Cerebellar nuclear complex (tissue), 1 donor: ENCODE measurements at regions not wholly inside any gene's neighbourhood (a gene's known extent, or its start where the extent isn't known, plus 50 kb on each side); places are given as distances from the start of the nearest gene placed in this dataset.
"Not testable (repeated sequence)": the region's sequence is repeated elsewhere in the genome, so short reads cannot be mapped to it uniquely, and the experiment has no call there.

Experiments
- DNase-seq, 2 experiments: peaks; one replicate each; lab custom pipeline; 2025; lab: John Stamatoyannopoulos, UW

DNA sequence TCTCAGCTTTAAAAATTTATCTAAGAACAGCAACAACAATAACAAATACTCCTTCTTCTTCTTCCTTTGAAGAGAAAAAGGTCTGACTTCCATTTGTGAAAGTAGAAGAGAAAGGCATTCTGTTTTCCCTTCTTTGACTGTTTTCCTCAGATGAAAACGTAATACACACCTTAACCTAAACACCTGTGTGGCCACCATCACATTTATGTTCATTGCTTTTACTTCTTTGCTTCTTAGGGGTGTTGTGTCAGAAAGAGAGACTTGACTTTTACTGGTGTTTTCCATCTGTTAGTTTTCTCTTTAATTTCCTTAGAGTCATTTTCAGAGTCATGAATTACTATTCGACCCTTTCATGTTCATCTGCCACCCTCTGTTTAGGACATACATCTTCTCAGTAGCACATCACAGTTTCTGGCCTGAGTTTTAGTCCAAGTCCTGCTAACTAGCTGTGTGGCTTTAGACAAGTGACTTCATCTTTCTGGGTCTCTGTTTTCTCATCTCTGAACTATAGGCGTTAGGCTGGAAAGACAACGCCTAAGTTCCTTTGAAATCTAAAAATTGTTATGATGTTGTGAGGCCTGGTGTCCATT lies 283.8 kb downstream of the GATA3 start:
- DNase-seq, result no peak

DNA sequence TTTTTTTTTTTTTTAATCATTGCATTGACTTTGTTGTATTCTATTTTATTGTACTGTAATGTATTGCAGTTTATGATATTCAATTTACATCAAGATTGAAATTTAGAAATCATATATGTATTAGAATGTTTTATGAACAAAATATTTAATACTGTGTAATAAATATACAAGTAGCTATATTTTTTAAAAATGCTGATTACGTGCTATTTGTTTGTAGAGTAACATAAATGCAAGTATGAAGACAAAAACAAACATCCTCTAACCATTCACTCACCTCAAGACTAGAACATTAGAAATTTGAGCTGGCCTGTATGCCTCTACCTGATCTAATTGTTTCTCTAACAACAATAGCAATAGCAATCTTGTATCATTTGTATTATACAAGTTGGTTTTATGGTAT lies 290.3 kb downstream of the GATA3 start:
- no peak for DNase-seq

DNA sequence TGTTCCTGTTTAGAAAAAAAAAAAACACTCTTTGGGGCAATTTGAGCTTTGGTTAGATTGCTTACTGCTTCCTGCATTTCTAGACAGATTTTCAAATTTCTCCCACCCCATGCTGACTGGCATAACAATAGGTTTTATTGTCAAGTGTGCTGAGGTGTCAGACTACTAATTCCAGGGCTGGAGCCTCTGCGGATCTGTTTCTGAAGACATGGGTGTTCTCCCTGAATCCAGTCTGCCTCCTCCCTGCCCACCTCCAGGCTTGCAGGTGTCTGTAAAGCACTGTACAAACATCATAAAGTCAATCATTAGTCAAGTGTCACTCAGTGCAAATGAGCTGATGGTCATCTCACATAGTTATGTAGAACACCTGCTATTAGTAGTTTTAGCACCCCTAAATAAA lies 292.4 kb downstream of the GATA3 start:
- DNase-seq, result no peak

DNA sequence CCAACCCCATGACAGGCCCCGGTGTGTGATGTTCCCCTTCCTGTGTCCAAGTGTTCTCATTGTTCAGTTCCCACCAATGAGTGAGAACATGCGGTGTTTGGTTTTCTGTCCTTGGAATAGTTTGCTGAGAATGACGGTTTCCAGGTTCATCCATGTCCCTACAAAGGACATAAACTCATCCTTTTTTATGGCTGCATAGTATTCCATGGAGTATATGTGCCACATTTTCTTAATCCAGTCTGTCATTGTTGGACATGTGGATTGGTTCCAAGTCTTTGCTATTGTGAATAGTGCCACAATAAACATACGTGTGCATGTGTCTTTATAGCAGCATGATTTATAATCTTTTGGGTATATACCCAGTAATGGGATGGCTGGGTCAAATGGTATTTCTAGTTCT lies 293.1 kb downstream of the GATA3 start:
- not testable (repeated sequence) for DNase-seq

DNA sequence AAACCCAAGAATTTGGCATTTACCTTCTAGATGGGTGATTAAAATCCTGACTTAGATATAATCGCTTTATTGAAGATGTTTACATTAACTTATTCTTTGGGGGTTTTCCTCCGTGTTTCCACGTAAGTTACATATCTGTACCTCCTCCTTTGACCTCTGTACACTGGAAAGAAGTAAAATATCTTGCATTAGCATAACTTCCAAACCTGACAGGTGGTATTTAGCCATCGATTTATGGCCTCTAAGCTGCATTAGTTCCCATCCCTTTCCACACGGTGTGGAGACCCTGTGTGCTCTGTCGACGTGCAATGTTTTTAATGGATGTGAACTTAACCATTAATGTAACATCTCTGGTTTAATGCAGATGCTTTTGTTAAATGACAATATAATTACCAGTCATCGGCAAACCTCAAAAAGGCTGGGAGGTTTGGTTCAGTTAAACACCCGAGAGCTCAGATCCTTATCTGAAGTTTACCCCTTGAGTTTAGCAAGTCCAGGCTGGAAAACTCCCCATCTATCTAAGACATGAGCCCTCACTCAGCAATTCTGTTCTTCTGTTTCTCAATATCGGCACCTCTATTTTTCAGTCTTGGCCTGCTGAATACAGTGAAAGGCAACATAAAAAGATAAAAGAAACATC lies 295.2 kb downstream of the GATA3 start:
- no peak for DNase-seq

DNA sequence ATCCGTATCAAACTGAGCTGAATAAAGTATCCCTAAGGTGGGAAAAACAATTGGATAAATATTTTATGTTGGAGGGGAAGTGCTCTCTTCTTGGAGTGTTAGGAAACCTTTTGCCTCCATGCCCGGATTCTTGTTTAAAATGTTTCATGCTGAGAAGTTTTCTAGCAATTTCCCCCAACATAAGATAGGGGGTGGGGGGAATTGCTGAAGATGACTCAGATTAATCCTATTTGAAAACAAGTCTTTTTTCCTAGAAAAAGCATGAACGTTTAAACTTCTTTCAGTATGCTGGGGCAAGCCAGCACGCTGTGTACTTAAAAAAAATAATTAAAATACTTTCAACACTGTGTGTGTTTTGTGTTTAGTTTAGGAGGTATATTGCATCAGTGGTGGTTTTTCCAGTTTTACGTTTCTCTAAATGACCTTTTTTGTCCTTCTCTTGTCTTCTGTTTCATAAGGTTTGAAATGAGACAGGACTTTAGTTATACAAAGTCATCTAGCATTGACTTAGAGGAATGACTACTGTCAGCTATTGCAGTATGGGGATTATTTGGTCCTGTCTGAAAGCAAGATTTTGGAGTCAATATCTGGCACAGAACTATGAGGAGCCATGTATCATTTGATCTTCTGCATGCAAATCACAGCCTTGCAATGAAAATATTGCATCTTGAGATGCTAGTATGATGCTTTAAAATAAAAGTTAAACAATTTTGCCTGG lies 295.9 kb downstream of the GATA3 start:
- no peak for DNase-seq

DNA sequence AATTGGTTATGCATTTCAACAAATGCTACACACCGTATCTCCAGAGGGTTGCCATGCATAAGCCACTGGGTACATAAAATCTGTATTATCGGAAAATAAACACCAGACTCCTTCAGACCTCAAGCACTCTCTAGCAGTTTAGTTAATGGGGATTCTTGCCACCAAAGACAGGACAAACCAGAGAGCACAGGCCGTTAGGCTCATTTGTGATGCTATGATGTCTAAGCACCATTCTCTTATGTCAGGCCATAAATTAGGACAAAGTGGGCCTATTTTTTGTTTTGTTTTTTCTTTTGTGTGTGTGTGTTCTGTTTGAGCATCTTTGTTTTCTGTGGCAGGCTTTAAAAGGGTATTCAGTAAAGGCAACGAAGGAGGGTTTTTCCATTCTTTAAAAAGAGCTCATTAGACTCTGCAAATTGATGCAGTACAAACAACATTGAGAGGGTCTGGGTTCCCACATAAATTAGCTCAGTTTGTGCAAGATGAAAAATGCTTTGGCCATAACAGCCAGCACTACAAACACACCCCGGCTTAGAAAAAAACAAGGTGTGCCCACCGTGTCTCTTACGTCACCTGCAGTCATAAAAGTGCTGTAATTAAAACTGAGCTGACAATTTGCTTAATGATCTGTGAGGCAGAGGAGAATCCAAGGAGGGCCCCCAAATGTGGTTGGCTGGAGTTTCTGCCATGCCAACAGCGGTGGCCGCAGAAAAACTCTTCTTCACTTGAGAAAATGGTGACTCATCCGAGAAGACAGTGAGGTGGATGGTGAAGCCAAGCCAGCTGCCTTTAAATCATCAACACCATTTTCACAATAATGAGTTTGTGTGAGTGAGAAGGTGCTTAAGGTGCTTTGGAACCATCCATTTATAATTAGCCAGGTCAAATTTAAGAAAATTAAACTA lies 297.9 kb downstream of the GATA3 start:
- no peak for DNase-seq

DNA sequence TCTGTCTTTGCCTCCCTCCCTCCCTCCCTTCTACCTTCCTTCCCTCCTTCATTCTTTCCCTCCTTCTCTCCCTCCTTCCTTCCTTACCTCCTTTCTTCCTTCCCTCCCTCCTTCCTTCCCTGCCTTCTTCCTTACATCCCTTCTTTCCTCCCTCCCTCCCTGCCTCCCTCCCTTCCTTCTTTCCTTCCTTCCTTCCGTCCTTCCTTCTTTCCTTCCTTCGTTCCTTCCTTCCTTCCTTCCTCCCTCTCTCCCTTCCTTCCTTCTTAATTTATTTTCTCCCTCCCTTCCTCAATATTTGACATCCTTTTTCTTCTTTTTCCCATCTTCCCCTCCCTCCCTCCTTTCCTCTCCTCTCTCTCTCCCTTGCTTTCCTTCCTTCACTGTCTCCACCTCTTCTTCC lies 301.8 kb downstream of the GATA3 start:
- DNase-seq, result no peak

DNA sequence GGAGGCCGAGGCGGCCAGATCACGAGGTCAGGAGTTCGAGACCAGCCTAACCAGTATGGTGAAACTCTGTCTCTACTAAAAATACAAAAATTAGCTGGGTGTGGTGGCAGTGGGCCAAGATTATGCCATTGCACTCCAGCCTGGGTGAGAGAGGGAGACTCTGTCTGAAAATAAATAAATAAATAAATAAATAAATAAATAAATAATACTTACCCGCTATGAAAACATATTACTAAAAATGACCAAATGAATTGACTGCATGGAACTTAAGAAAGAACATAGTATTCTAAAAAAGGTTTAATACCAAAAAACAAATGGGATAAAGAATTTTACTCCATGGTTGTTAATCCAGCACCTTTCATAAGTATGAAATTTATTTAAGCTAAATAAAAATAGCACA lies 305.0 kb downstream of the GATA3 start:
- no peak for DNase-seq

DNA sequence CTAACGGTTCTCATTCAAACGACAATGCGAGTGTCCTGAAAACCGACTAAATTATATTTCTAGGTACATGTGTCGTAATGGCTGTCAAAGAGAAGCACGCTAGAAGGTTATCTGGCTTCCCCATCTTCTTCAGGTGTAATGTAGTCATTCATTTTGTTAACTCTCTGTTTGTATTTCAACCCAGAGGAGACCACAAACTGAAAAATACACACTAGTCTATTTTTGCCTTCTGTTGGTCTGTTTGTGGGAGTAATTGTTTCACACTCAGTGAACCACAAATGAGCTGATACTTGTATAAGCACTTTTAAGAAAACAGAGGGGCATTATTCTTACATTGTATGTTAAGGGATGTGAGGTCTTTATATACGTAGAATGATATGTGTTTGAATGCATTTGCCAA lies 305.9 kb downstream of the GATA3 start:
- DNase-seq, result no peak

DNA sequence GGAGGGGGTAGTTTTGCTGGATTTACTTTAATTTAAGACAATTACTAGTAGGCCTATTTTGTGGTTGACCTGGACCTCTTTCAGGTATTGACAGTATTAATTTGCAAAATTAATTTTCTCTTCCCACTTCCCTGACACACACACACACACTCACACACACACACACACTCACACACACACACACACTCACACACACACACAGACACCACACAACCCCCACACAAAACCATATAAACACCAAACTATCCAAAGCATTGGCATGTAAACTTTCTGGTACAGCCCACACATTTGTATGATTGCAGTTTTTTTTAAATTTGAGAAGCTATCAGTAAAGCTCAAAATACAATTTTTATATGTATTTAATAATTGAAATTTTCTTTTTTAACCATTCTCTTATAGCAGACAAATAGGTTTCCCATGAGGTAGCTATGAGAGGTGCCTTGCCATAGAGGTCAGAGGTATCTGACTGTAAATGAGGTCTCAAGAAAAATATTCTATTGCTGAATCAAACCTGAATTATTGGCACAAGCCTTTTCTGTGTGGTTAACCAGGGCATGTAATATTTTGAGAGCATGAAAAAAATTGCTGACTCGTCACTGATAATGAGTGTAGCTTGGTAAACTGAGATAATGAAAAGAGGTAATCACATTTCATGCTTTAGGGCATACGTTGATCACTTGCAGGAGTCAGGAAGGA lies 306.5 kb downstream of the GATA3 start:
- no peak for DNase-seq

DNA sequence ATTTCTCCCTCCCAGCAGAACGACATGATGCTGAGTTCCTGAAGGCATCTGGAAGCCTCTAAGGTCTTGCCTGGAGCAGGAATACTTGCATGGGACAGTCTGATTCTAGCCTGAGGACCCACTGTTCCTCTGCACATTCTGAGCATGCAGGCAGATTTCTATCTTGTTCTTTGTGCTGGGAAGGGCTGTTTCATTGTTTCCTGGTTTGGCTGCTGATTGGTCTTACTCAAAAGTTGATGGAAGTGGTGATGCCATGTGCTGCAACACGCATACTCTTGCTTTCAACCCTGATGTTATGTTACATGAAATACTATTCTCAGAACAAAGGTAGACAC lies 307.0 kb downstream of the GATA3 start:
- no peak for DNase-seq

DNA sequence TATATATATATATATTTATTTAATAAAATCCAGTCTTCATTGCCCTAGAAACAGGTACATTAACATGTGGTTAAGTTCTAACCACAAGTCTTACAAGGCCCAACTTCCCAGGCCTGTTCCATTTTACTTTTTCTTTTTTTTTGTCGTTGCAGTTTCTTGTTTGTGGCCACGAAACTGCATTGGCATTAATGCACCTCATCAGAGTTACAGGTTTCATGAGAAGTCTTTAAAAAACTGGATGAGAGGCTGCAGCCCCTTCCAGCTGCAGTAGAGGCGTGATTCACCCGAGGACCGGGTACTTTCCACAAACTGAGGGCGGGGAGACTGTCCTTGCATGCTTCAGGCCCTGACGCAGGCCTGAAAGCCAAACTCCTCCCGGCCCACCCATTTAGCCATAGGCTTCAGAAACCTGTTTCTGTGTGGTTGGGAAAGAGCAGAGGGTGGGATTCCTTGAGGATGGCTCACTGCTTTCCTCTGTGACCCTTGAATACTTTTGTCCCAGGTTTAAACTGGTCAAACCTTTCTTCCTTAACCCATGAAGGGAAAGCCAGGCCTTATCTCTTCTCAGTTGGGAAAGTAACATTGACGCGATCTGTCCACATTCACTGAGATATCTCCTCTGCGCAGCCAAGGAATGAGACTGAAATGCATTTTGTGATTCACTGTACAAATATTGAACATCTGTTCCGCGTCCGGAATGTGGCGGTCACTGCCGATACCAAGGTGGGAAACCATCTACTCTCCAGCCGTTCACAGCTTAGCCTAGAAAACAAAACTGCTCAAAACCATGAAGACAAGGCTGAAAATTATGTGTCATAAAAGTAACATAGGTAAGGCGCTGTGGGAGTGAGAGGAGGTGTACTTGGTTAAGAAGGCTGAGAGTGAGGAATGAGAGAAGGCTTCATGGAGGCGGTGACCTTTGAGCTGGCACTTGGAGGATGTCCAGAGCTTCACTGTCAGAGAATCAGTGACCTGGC lies 311.7 kb downstream of the GATA3 start:
- DNase-seq, result no peak

DNA sequence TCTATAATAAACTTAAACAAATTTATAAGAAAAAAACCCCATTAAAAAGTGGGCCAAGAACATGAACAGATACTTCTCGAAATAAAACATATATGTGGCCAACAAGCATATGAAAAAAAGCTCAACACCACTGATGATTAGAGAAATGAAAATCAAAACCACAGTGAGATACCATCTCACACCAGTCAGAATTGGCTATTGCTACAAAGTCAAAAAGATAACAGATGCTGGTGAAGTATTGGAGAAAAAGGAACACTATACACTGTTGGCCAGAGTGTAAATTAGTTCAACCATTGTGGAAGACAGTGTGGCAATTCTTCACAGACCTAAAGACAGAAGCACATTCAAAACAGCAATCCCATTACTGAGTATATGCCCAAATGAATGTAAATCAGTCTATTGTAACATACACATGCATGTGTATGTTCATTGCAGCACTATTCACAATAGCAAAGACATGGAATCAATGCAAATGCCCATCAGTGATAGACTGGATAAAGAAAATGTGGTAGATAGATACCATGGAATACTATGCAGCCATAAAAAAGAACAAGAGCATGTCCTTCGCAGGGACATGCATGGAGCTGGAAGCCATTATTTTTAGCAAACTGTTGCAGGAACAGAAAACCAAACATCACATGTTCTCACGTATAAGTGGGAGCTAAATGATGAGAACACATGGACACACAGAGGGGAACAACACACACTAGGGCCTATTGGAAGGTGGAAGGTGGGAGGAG lies 313.4 kb downstream of the GATA3 start:
- not testable (repeated sequence) for DNase-seq

DNA sequence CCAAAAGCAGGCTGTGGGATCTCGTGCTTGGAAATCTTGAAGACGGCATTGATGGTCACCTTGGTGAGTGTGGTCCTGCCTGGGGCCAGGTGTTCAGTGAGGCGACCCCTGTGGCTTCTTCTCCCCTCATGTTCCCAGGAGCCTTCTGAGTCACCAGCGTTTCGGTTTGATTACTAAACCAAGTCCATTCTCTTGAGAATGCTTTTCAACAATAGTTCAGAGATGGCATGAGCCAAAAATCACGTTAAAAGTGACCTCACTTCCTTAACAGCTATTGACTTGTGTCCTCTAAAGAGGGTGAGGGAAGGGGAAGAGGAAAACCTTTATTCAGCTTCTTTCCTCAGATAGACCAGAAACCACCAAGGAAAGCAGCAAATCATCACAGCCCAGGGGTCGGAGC lies 315.2 kb downstream of the GATA3 start:
- no peak for DNase-seq

DNA sequence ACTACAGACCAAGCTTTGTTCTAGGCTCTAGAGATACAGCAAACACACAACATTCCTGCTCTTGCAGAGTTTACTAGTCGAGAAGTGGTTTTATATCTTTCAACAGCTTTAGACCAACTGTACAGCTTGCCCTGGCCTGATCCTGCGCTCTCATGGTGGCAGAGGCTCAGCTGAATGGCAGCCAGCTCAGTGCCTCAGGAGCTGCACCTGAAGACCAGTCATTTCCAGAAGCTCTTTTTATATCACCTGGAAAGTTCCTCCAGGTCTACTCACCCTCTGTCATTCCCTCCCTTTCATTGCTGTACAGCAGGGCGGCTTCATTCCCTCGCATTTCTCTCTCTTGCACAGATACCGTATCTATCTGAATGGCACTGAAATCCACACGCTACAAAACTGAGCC lies 319.8 kb downstream of the GATA3 start:
- no peak for DNase-seq

DNA sequence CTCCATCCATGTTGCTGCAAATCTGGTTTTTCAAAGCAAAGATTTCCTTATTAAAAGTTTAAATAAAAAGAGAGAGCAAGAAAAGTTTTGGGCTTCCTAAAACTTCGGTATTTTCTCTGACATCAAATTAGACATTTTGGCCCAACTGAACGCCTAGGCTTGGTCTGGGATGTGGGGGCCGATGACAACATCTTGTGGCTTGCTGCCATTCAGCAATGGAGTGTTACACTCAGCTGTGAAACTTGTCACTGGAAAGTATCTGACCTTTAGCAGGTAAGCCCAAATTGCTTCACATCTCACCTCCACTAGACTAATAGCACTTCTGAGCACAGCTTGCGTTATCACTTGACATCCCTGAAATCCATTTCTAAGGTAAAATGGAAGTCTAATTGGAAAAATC lies 320.6 kb downstream of the GATA3 start:
- DNase-seq, result no peak

DNA sequence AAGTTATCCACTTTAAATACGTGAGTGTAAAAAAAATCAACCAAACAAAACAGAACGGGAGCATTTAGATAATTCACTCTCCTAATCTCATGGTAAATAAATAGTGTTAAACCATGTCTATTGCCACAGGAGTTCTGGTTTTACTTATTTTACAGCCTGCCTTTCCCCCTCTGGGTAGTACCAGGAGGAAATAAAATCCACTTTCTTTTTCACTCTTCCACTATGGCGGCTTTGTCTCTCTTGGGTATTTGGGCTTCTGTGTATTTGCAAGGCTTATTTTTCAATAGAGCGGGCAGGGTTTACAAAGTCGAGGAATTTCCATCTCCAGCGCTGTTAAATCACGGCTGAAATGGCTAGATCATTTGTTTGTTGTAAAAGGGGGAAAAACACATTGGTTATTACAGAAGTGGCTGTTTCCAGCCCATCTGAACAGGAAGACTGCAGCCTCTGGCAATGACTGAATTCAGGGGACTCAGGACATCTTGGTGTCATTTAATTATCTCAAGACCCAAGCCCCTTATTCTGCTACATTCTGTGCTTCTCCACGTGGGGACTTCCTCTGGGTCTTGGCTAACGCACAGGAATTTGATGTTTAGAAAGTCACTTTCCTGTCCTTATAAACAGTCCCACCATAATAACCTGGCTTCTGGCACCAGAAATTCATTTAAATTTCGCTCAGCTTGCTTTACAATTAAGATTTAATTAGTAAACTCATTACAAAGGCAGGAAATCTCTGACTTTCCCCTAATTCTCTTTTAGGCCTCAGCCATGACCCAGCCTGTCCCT lies 323.9 kb downstream of the GATA3 start:
- no peak for DNase-seq
